ENCODE measurements at regions not wholly inside any gene's neighbourhood (a gene's known extent, or its start where the extent isn't known, plus 50 kb on each side); places are given as distances from the start of the nearest gene placed in this dataset.

GRCh38 chr1:98130408-98130807, 209.6 kb upstream of the DPYD start:
- TF ChIP-seq SP1 (IDR thresholded peaks at IDR 0.05) (no peak), ARNT (IDR thresholded peaks at IDR 0.05) (no peak), BHLHE40 (IDR thresholded peaks at IDR 0.05; ENCODE audit: borderline replicate concordance) (no peak), L3MBTL2 (conservative IDR thresholded peaks at IDR 0.05) (no peak), SUZ12 (IDR thresholded peaks at IDR 0.05) (no peak), CTBP1 (IDR thresholded peaks at IDR 0.05; ENCODE audit: borderline replicate concordance) (no peak), FOXA1 (IDR thresholded peaks at IDR 0.05) (no peak), ZNF384 (IDR thresholded peaks at IDR 0.05) (no peak), ELF4 (IDR thresholded peaks at IDR 0.05) (no peak), TARDBP (IDR thresholded peaks at IDR 0.05) (no peak)
- TF ChIP-seq, protein P1, sequence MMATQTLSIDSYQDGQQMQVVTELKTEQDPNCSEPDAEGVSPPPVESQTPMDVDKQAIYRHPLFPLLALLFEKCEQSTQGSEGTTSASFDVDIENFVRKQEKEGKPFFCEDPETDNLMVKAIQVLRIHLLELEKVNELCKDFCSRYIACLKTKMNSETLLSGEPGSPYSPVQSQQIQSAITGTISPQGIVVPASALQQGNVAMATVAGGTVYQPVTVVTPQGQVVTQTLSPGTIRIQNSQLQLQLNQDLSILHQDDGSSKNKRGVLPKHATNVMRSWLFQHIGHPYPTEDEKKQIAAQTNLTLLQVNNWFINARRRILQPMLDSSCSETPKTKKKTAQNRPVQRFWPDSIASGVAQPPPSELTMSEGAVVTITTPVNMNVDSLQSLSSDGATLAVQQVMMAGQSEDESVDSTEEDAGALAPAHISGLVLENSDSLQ (IDR thresholded peaks at IDR 0.05): no peak
